Neural cell (in vitro differentiated cells): ENCODE measurements at regions not wholly inside any gene's neighbourhood (a gene's known extent, or its start where the extent isn't known, plus 50 kb on each side); places are given as distances from the start of the nearest gene placed in this dataset.

Experiments
- POLR2AphosphoS5 ChIP-seq: IDR thresholded peaks from 2 replicates; pipeline ENCODE4 v1.6.1; 2012
- RAD21 ChIP-seq: fragments of 450-650 bp; conservative IDR thresholded peaks from 2 replicates; pipeline ENCODE4 v1.6.1; 2014; ENCODE audit warnings: antibody characterized with exemption, mild to moderate bottlenecking, moderate library complexity

- TF ChIP-seq RAD21 (no peak), POLR2AphosphoS5 (no peak)
Measured at GRCh38 chr4:26031704-26032103, 117.7 kb downstream of the SMIM20 start.
